Hepatocyte (in vitro differentiated cells): ENCODE measurements at regions not wholly inside any gene's neighbourhood (a gene's known extent, or its start where the extent isn't known, plus 50 kb on each side); places are given as distances from the start of the nearest gene placed in this dataset.

Source experiments
- DNase-seq: peaks from one replicate; pipeline ENCODE4 v3.0.0-alpha.2; 2016; ENCODE audit warnings: low spot score
- H2AFZ ChIP-seq: fragments of 200-600 bp; sonication (generic); 2 replicates; pipeline ENCODE4 v1.6.0; 2016; ENCODE audit warnings: antibody characterized with exemption, mild to moderate bottlenecking
- H3K27ac ChIP-seq: fragments of 200-600 bp; sonication (generic); 2 replicates; pipeline ENCODE4 v1.5.1; 2016; ENCODE audit warnings: mild to moderate bottlenecking
- H3K27me3 ChIP-seq: fragments of 200-600 bp; sonication (generic); 2 replicates; pipeline ENCODE4 v1.6.1; 2016
- H3K36me3 ChIP-seq: fragments of 200-600 bp; sonication (generic); replicated peaks from 2 replicates; pipeline ENCODE4 v1.5.1; 2016; ENCODE audit warnings: low read depth; ENCODE audit not compliant: insufficient read depth
- H3K4me1 ChIP-seq: fragments of 200-600 bp; sonication (generic); 2 replicates; pipeline ENCODE4 v1.5.1; 2016; ENCODE audit warnings: mild to moderate bottlenecking, moderate library complexity; ENCODE audit not compliant: insufficient read depth
- H3K4me2 ChIP-seq: fragments of 200-600 bp; sonication (generic); 2 replicates; pipeline ENCODE4 v1.6.0; 2016
- H3K4me3 ChIP-seq: fragments of 200-600 bp; sonication (generic); 2 replicates; pipeline ENCODE4 v1.5.1; 2016; ENCODE audit warnings: mild to moderate bottlenecking
- H3K79me2 ChIP-seq: fragments of 200-600 bp; sonication (generic); 2 replicates; pipeline ENCODE4 v1.6.0; 2017; ENCODE audit warnings: mild to moderate bottlenecking
- H3K9me2 ChIP-seq: fragments of 200-600 bp; sonication (generic); replicated peaks from 2 replicates; pipeline ENCODE4 v1.6.0; 2017; ENCODE audit warnings: mild to moderate bottlenecking; ENCODE audit not compliant: insufficient read depth
- H3K9me3 ChIP-seq: fragments of 200-600 bp; sonication (generic); 2 replicates; pipeline ENCODE4 v1.5.1; 2016; ENCODE audit warnings: low read depth, mild to moderate bottlenecking
- H4K20me1 ChIP-seq: fragments of 200-600 bp; sonication (generic); 2 replicates; pipeline ENCODE4 v1.6.0; 2016; ENCODE audit warnings: mild to moderate bottlenecking; ENCODE audit not compliant: insufficient read depth, poor library complexity, severe bottlenecking
- EZH2 ChIP-seq: fragments of 200-600 bp; sonication (generic); IDR thresholded peaks from 2 replicates; pipeline ENCODE4 v1.6.1; 2016; ENCODE audit warnings: antibody characterized with exemption, mild to moderate bottlenecking, borderline replicate concordance
- EZH2phosphoT487 ChIP-seq: fragments of 200-600 bp; sonication (generic); IDR thresholded peaks from one replicate; pipeline ENCODE4 v1.6.1; 2018; ENCODE audit warnings: antibody characterized with exemption, mild to moderate bottlenecking, low read depth, moderate library complexity; ENCODE audit not compliant: unreplicated experiment, severe bottlenecking
- WGBS: methylation state at CpG from one replicate; pipeline ENCODE4 v1.1.6; 2016; ENCODE audit warnings: low lambda C conversion rate; ENCODE audit errors: missing lambda C conversion rate; 5-methylcytosine and 5-hydroxymethylcytosine counted together
- TF ChIP-seq, protein P1 (sequence below): fragments of 200-600 bp; sonication (generic); IDR thresholded peaks from 2 replicates; pipeline ENCODE4 v1.5.1; 2016; ENCODE audit warnings: antibody characterized with exemption, mild to moderate bottlenecking; ENCODE audit not compliant: poor library complexity

DNA sequence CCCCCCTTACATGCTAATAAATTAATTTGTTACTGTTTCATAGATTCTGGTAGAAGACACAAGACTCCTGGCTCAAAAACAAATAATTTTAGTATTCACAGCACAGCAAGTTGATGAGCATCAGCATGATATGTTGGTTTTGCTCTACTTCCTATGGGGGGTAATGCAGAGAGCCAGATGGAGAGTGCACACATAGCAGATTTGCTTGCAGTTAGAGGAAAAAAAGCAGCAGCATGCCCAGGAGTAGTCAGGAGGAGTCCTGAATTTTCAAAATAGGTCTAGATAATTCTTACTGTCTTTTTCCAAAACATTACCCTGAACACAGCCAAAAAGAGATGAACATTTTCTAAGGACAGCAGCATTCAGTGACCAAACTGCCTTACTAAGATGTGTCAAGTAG is 261.3 kb downstream of the COX7C start:
- Histone ChIP-seq H3K9me3 (no peaks in the 10 kb centered on the region), H3K4me2 (no peak overlapping the region), H2AFZ (no peak overlapping the region), H3K27me3 (no peaks in the 10 kb centered on the region), H3K36me3 (no peaks in the 10 kb centered on the region), H3K9me2 (no peaks in the 10 kb centered on the region), H3K79me2 (no peaks in the 10 kb centered on the region), H3K27ac (no peak overlapping the region), H3K4me1 (no peaks in the 10 kb centered on the region), H4K20me1 (no peaks in the 10 kb centered on the region), H3K4me3 (no peak overlapping the region)
- TF ChIP-seq EZH2phosphoT487 (no peak), EZH2 (no peak)
- TF ChIP-seq, protein P1, sequence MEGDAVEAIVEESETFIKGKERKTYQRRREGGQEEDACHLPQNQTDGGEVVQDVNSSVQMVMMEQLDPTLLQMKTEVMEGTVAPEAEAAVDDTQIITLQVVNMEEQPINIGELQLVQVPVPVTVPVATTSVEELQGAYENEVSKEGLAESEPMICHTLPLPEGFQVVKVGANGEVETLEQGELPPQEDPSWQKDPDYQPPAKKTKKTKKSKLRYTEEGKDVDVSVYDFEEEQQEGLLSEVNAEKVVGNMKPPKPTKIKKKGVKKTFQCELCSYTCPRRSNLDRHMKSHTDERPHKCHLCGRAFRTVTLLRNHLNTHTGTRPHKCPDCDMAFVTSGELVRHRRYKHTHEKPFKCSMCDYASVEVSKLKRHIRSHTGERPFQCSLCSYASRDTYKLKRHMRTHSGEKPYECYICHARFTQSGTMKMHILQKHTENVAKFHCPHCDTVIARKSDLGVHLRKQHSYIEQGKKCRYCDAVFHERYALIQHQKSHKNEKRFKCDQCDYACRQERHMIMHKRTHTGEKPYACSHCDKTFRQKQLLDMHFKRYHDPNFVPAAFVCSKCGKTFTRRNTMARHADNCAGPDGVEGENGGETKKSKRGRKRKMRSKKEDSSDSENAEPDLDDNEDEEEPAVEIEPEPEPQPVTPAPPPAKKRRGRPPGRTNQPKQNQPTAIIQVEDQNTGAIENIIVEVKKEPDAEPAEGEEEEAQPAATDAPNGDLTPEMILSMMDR, result no peak
- DNase-seq, result no peak

DNA sequence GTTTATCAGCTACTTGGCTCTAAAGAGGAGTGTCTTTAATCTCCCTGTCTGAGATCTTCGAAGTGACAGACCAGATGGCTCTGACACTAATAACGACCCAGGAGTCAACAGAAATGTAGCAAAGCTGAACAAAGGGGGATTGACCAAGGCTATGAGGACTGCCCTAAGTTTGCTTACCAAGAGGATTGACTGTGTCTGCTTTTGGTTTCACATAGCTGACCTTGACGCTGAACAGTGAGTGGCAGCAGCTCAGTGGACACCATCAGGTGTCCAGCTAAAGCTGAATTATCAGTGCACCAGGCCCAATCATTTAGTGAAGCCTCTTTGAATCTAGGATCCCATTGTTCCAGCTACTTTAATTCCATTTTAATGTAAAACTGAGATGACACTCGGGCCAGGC is 262.6 kb downstream of the COX7C start:
- no peaks in the 10 kb centered on the region for H3K4me1 ChIP-seq
- no peaks in the 10 kb centered on the region for H3K9me2 ChIP-seq
- H3K27ac ChIP-seq, result no peak overlapping the region
- no peak overlapping the region for H3K4me3 ChIP-seq
- WGBS, result 47% methylated on average over 4 of the region's 4 CpGs
- no peak overlapping the region for H2AFZ ChIP-seq
- no peak overlapping the region for H3K4me2 ChIP-seq
- no peak for DNase-seq
- H3K9me3 ChIP-seq, result no peaks in the 10 kb centered on the region
- H4K20me1 ChIP-seq, result no peaks in the 10 kb centered on the region
- H3K79me2 ChIP-seq, result no peaks in the 10 kb centered on the region
- TF ChIP-seq EZH2phosphoT487 (no peak), EZH2 (no peak)
- TF ChIP-seq, protein P1, result no peak
- H3K27me3 ChIP-seq, result no peaks in the 10 kb centered on the region
- no peaks in the 10 kb centered on the region for H3K36me3 ChIP-seq

DNA sequence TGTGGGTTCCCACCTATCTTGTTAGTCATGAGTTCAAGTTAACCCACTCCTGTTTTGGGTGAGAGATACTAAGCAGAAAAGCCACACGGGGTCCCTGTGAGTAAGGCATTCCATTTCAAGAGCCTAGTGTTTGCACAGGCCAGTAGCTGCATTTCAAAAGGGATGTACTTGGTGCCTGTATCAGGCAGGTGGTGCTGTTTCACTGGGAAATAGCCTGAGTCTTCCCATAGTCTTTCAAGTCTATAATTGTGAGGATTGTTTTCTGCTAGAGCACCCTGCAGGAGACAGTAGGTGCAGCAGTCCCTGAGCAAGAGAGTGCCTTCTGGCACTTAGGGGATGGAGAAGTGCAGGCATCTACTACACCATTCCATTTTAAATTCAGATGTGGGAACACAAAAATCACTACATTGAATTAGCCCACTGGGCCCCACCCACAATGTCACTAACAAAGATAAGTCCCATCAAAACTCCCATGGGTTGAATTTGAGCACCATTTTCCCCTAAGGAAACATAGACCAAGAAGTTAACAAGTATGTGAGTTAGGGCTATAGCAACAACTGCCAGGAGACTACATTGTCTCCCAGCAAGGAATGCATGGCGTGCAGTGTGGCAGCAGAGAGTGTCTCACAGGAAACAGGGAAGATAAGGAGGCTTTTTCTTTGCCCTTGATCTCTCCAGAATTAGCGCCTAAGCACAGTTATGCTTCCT is 263.2 kb downstream of the COX7C start:
- no peak overlapping the region for H3K4me3 ChIP-seq
- no peaks in the 10 kb centered on the region for H4K20me1 ChIP-seq
- H3K79me2 ChIP-seq, result no peaks in the 10 kb centered on the region
- peak; percentile 74 for DNase-seq
- no peak overlapping the region for H3K27ac ChIP-seq
- H3K4me2 ChIP-seq, result no peak overlapping the region
- H2AFZ ChIP-seq, result no peak overlapping the region
- no peaks in the 10 kb centered on the region for H3K27me3 ChIP-seq
- no peaks in the 10 kb centered on the region for H3K4me1 ChIP-seq
- no peaks in the 10 kb centered on the region for H3K9me3 ChIP-seq
- no peaks in the 10 kb centered on the region for H3K36me3 ChIP-seq
- TF ChIP-seq EZH2, result no peak
- no peak for TF ChIP-seq EZH2phosphoT487
- TF ChIP-seq, protein P1, result peak; percentile 83
- no peaks in the 10 kb centered on the region for H3K9me2 ChIP-seq
- 30% methylated on average over 3 of the region's 3 CpGs for WGBS
